ENCODE measurements at regions not wholly inside any gene's neighbourhood (a gene's known extent, or its start where the extent isn't known, plus 50 kb on each side); places are given as distances from the start of the nearest gene placed in this dataset.

DNA sequence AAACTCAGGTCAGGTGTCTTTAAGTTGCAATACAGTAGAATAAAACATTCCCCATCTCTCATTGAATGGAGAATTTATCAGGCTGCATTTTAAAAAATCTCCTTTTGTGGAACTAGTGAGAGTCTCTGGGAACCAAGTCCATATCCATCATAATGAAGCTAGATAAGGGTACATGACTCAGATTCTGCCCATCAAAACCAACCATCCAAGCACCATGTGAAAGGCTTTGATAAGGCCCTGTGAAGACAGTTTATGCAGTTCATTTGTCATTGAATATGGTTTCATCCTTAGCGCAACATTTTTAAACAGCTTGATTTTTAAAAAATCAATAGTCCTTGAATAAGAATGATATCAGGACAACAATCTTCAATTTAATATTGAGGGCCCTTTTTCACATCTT, 56.3 kb upstream of the DIAPH3 start:
- TF ChIP-seq, protein P1, sequence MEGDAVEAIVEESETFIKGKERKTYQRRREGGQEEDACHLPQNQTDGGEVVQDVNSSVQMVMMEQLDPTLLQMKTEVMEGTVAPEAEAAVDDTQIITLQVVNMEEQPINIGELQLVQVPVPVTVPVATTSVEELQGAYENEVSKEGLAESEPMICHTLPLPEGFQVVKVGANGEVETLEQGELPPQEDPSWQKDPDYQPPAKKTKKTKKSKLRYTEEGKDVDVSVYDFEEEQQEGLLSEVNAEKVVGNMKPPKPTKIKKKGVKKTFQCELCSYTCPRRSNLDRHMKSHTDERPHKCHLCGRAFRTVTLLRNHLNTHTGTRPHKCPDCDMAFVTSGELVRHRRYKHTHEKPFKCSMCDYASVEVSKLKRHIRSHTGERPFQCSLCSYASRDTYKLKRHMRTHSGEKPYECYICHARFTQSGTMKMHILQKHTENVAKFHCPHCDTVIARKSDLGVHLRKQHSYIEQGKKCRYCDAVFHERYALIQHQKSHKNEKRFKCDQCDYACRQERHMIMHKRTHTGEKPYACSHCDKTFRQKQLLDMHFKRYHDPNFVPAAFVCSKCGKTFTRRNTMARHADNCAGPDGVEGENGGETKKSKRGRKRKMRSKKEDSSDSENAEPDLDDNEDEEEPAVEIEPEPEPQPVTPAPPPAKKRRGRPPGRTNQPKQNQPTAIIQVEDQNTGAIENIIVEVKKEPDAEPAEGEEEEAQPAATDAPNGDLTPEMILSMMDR (conservative IDR thresholded peaks at IDR 0.05), result no peak
- TF ChIP-seq EZH2 (IDR thresholded peaks at IDR 0.05; ENCODE audit: low read depth), result no peak

Measured in PC-9 (cell line).